Suprapubic skin (tissue), 3 donors: ENCODE measurements at regions not wholly inside any gene's neighbourhood (a gene's known extent, or its start where the extent isn't known, plus 50 kb on each side); places are given as distances from the start of the nearest gene placed in this dataset.

Source experiments
- EP300 ChIP-seq: sonication (generic); formaldehyde crosslinking; IDR thresholded peaks from one replicate; pipeline ENCODE4 v1.6.1; 2017; ENCODE audit warnings: antibody characterized with exemption
- TF ChIP-seq, protein P1 (sequence below), 2 donors: fragments of 200-600 bp in 1 of 2; fragments of 450-650 bp in 1 of 2; sonication (generic) in 1 of 2; IDR thresholded peaks; one replicate each; pipeline ENCODE4 v1.5.1; 2016 to 2019; ENCODE audit warnings: antibody characterized with exemption in 2 of 2, mild to moderate bottlenecking in 1 of 2, moderate library complexity in 1 of 2

DNA sequence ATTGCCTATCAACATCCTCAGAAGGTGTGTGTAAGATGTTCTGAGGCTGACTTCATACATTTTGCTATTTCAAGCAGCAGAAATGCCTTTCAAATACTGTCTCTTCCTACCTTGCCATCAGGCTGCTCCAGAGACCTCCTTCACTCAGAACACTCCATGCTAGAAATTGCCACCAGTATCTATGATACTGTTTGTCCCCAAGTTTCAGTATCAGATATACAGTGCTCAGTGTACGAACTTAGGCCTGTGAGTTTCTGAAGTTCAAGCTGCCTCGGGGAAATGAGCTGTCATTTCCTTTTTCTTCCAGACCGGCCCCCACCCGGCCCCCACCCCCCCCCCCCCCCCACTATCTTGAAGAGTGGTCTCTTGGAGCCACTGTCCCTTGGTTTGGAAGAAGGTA, 373.4 kb upstream of the CHRM2 start:
- no peak for TF ChIP-seq EP300
- TF ChIP-seq, protein P1, sequence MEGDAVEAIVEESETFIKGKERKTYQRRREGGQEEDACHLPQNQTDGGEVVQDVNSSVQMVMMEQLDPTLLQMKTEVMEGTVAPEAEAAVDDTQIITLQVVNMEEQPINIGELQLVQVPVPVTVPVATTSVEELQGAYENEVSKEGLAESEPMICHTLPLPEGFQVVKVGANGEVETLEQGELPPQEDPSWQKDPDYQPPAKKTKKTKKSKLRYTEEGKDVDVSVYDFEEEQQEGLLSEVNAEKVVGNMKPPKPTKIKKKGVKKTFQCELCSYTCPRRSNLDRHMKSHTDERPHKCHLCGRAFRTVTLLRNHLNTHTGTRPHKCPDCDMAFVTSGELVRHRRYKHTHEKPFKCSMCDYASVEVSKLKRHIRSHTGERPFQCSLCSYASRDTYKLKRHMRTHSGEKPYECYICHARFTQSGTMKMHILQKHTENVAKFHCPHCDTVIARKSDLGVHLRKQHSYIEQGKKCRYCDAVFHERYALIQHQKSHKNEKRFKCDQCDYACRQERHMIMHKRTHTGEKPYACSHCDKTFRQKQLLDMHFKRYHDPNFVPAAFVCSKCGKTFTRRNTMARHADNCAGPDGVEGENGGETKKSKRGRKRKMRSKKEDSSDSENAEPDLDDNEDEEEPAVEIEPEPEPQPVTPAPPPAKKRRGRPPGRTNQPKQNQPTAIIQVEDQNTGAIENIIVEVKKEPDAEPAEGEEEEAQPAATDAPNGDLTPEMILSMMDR (IDR thresholded peaks at IDR 0.05) = no peak
